ENCODE measurements at regions not wholly inside any gene's neighbourhood (a gene's known extent, or its start where the extent isn't known, plus 50 kb on each side); places are given as distances from the start of the nearest gene placed in this dataset.

DNA sequence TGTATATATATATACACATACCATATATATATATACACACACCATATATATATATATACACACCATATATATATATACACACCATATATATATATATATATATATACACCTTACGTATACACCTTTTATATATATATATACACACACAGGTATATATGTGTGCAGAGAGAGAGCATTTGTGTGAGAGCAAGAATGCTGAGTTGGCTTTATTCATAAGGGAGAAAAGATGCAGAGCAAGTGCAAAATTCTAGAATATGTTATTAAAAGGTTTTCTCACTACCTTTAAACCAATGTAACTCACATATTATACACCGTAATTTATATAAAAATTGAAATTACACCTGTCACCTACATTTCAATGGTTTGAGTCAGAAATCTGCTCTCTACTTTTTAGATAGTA, 107.2 kb upstream of the ALCAM start:
- no peak for DNase-seq (ENCODE audit: low read depth)
- TF ChIP-seq, protein P1, sequence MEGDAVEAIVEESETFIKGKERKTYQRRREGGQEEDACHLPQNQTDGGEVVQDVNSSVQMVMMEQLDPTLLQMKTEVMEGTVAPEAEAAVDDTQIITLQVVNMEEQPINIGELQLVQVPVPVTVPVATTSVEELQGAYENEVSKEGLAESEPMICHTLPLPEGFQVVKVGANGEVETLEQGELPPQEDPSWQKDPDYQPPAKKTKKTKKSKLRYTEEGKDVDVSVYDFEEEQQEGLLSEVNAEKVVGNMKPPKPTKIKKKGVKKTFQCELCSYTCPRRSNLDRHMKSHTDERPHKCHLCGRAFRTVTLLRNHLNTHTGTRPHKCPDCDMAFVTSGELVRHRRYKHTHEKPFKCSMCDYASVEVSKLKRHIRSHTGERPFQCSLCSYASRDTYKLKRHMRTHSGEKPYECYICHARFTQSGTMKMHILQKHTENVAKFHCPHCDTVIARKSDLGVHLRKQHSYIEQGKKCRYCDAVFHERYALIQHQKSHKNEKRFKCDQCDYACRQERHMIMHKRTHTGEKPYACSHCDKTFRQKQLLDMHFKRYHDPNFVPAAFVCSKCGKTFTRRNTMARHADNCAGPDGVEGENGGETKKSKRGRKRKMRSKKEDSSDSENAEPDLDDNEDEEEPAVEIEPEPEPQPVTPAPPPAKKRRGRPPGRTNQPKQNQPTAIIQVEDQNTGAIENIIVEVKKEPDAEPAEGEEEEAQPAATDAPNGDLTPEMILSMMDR (conservative IDR thresholded peaks at IDR 0.05; ENCODE audit: low read depth, low read length): no peak
- no peak overlapping the region for H3K4me3 ChIP-seq (ENCODE audit: low read depth, low read length)

DNA sequence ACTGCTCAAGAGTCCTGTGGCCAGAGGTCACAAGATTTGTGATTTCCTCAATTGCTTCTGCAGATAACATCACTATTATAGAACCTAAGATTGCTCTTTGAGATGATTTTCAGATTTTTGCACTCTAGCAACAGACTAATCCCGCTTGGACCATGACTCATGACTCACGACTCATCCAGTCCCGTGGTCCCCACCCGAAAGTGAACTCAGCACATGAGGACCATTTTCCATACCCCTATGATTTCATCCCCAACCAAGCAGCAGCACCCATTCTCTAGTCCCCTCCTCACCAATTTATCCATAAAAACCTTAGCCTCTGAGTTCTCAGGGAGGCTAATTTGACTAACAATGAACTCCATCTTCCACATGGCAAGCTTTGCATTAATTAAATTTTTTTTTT, 106.3 kb upstream of the ALCAM start:
- no peak for DNase-seq (ENCODE audit: low read depth)
- TF ChIP-seq, protein P1 (conservative IDR thresholded peaks at IDR 0.05; ENCODE audit: low read depth, low read length): no peak
- H3K4me3 ChIP-seq (ENCODE audit: low read depth, low read length): no peak overlapping the region

DNA sequence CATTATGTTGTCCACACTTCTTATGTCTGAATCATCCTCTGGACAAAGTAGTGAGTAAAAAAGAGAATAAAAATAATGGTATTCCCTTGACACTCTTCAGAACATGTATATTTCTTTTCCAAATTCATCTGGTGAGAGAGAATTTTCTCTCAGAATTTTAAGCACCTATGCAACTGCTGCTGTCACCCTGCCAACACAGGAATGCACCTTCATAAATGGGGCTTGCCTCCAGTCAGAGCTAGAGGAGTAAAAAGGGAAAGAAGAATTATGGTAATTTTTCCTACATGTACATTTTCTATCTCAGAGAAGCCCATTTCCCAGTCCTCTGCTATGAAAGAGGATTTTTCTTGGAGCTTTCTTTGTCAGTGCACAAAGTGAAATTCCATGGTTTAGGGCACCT, 92.2 kb upstream of the ALCAM start:
- H3K4me3 ChIP-seq (ENCODE audit: low read depth, low read length): no peak overlapping the region
- TF ChIP-seq, protein P1 (conservative IDR thresholded peaks at IDR 0.05; ENCODE audit: low read depth, low read length): no peak
- peak; percentile 5 for DNase-seq (ENCODE audit: low read depth)

- TF ChIP-seq, protein P1 (conservative IDR thresholded peaks at IDR 0.05; ENCODE audit: low read depth, low read length): no peak
- no peak overlapping the region for H3K4me3 ChIP-seq (ENCODE audit: low read depth, low read length)
- peak; percentile 69 for DNase-seq (ENCODE audit: low read depth)
Observed at GRCh38 chr3:105274958-105275357, 91.8 kb upstream of the ALCAM start.

- TF ChIP-seq, protein P1 (conservative IDR thresholded peaks at IDR 0.05; ENCODE audit: low read depth, low read length): no peak
- no peak for DNase-seq (ENCODE audit: low read depth)
- H3K4me3 ChIP-seq (ENCODE audit: low read depth, low read length): no peak overlapping the region
Observed at GRCh38 chr3:105277656-105278055, 89.1 kb upstream of the ALCAM start.

DNA sequence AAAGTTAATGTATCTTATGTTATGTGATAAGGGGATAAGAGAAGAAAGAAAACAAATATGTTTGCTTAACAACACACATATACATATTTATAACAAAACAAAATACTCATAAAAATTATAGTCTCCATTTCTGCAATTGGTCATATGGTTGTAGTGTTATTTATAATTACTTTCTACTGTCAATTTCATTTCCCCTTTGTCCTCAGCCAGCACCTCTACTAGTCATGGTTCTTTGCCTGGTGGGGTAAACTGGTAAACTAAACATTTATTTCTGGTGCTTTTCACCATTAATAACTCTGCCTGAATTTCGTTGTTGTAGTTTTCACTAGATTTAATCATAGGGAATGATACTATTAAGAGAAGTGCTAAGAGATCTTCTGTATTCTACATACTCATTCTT, 88.0 kb upstream of the ALCAM start:
- TF ChIP-seq, protein P1 (conservative IDR thresholded peaks at IDR 0.05; ENCODE audit: low read depth, low read length): no peak
- DNase-seq (ENCODE audit: low read depth): no peak
- no peak overlapping the region for H3K4me3 ChIP-seq (ENCODE audit: low read depth, low read length)

DNA sequence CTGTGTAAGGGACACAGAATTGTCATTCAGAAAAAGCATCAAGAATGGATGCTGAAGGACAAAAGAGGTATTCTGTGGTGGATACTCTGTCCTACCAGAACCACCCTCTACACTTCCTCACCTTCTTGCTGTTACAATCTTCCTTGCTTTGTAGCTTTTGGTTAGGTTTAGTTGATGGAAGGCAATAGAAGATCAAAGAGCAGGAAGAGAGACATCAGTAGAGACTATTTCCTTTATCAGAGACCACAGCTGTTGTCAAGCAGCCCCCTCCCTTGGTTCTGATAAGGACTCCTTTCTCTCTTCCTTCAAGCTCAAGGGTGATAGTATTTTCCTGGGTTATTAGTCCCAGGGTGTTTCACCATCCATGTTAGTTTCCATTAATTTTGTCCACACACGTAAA, 84.7 kb upstream of the ALCAM start:
- no peak for DNase-seq (ENCODE audit: low read depth)
- TF ChIP-seq, protein P1 (conservative IDR thresholded peaks at IDR 0.05; ENCODE audit: low read depth, low read length): no peak
- no peak overlapping the region for H3K4me3 ChIP-seq (ENCODE audit: low read depth, low read length)
